Daoy (cell line): ENCODE measurements at regions not wholly inside any gene's neighbourhood (a gene's known extent, or its start where the extent isn't known, plus 50 kb on each side); places are given as distances from the start of the nearest gene placed in this dataset.
"Not testable (repeated sequence)": the region's sequence is repeated elsewhere in the genome, so short reads cannot be mapped to it uniquely, and the experiment has no call there.

Experiments
- DNase-seq: peaks from one replicate; pipeline ENCODE4 v3.0.0-alpha.2; 2015; ENCODE audit warnings: low read depth

GRCh38 chr7:106523482-106523881 is 137.5 kb downstream of the CCDC71L start:
- DNase-seq = no peak

GRCh38 chr7:106522696-106523095 is 138.3 kb downstream of the CCDC71L start:
- DNase-seq = no peak

DNA sequence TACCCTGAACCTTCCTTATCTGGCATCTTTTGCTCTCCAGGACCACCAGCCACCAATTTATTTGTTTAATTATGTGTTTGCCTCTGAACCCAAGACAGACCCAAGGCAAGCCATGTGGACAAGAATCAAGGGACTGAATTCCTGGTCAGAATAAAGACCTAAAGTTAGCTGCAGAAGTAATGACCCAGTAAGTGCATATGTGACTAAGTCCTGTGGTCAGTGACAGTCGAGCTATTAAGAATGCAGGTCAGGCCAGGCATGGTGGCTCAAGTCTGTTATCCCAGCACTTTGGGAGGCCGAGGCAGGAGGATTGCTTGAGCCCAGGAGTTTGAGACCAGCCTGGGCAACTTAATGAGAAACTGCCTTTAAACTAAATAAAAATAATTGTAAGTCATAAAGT is 139.4 kb downstream of the CCDC71L start:
- DNase-seq = peak; percentile 19

GRCh38 chr7:106520962-106521514 is 139.9 kb downstream of the CCDC71L start:
- no peak for DNase-seq

- no peak for DNase-seq
Observed at GRCh38 chr7:106518967-106519366, 142.0 kb downstream of the CCDC71L start.

GRCh38 chr7:106518239-106518638 is 142.7 kb downstream of the CCDC71L start:
- DNase-seq = no peak

DNA sequence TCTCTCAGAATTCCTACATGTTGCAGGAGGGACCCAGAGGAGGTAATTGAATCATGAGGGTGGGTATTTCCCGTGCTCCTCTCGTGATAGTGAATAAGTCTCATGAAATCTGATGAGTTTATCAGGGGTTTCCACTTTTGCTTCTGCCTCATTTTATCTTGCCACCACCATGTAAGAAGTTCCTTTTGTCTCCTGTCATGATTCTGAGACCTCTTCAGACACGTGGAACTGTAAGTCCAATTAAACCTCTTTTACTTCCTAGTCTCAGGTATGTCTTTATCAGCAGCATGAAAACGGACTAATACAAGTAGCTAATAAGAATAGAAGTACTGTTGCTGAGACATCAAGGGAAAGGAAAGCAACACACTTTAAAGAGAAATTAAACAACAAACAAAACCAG is 143.4 kb downstream of the CCDC71L start:
- no peak for DNase-seq

GRCh38 chr7:106515321-106515720 is 145.6 kb downstream of the CCDC71L start:
- no peak for DNase-seq

- DNase-seq = no peak
Observed at GRCh38 chr7:106514881-106515280, 146.1 kb downstream of the CCDC71L start.

GRCh38 chr7:106512217-106512616 is 148.7 kb downstream of the CCDC71L start:
- no peak for DNase-seq

GRCh38 chr7:106504645-106505044 is 156.3 kb downstream of the CCDC71L start:
- peak; percentile 36 for DNase-seq

DNA sequence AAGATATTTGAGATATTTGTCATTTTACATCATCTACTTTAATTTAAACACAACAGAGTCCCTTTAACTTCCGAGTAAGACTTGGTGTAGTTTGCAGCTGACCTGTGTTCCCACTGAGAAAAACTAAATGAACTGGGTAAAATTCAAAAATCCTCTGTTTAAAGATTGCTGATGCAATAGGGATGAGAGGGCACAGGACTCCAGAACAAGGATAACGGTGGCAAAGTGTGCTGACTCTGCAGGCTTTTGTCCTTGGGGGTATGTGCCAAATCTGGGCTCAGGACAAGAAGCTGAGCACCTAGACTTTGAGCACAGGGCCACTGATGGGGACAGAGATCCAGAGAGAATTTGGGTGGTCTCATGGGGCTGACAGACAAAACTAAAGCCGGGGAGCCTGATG is 156.8 kb downstream of the CCDC71L start:
- DNase-seq = no peak

DNA sequence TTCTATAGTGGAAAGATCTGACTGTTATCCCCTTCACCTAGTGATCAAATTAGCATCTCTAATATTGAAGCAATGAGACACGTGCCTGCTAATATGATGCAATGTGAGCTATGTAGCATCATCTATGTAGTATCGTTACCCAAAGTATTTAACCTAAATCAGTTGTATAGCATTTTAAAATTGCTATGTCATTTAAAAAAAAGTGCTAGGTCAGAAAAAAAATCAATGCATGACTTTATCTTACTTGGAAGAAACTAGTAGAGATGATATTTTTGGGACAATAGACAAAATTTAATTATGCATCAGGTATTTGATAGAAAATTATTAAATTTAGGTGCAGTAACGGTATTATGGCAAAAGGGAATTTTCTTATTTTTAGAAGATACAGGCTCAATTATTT is 157.3 kb downstream of the CCDC71L start:
- DNase-seq = no peak

DNA sequence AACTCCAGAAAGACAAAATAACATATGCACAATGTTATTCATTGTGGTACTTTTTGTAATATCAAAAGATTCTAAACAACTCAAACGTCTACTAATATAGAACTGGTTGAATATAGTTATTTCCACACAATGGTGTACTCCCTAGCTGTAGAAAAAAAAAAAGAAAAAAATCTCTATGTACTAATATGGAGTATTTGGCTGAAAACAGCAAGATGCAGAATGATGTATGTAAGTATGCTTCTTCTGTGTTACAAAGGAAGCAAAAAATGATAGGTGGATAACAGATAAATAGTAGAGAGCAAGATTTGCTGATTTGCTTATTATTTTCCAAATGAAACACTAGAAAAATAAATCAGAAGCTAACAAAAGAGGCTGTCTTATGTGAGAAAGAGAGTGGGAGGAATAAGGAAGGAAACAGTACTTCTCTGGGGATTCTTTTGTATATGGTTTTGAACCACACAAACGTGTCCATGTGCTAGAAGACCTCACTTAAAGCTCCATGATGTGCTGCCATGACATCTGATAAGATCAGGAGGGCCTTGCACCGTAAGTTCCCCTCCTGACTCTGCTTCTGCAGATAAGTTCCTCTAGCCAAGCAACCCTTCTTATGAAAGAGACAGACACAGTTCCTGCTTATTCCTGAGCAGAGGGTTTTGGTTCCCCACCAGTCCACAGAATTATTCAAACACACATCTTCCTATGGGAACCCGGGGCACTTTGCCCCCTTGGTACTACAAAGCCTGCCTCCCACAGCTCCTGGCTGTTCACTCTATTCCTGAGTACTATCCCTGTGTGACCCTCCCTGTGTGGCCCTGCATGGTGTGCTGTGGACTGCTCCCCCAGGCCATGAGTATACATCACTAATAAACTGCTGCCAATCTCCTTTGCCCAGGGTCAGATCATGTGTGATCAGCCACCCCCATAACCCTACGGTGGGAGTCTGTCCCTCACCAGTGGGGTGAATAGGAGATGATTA is 159.1 kb downstream of the CCDC71L start:
- DNase-seq = no peak

GRCh38 chr7:106499897-106500296 is 161.1 kb downstream of the CCDC71L start:
- no peak for DNase-seq

GRCh38 chr7:106498005-106498404 is 163.0 kb downstream of the CCDC71L start:
- not testable (repeated sequence) for DNase-seq

GRCh38 chr7:106493041-106493731 is 167.8 kb downstream of the CCDC71L start:
- no peak for DNase-seq

DNA sequence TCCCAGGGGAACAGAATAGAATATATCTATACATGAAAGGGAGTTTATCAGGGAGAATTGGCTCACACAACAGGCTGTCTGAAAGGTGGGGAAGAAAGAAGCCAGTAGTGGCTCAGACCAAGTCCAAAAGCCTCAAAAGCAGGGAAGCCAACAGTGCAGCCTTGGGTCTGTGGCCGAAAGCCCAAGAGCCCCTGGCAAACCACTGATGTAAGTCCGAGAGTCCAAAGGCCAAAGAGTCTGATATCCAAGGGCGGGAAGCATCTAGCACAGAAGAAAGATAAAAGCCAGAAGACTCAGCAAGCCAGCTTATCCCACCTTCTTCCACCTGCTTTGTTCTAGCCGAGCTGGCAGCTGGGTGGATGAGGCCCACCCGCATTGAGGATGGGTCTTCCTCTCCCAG is 172.5 kb downstream of the CCDC71L start:
- no peak for DNase-seq

DNA sequence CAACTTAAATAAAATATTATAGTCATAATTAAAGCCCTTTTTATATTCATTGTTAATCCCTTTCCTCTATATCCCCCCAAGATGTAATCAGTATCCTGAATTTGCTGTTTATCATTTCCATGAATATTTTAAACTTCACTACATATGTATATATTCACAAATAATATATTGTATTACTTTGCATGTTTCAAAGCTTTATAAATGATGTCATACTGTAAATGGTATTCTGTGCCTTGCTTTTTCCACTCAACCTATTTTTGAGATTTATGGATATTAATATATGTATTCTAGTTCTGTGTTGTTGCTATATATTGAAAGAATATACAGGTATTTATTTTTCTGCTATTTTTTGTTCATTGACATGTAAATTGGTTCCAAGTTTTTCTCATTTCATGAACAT is 173.1 kb downstream of the CCDC71L start:
- DNase-seq = no peak

- peak; percentile 21 for DNase-seq
Observed at GRCh38 chr7:106486331-106486730, 174.6 kb downstream of the CCDC71L start.

- DNase-seq = no peak
Observed at GRCh38 chr7:106485919-106486318, 175.0 kb downstream of the CCDC71L start.

- peak; percentile 20 for DNase-seq
Observed at GRCh38 chr7:106485031-106485551, 175.9 kb downstream of the CCDC71L start.
